ENCODE measurements at regions not wholly inside any gene's neighbourhood (a gene's known extent, or its start where the extent isn't known, plus 50 kb on each side); places are given as distances from the start of the nearest gene placed in this dataset.

- intact Hi-C loops (cut with micrococcal nuclease), result no loop called here
- TF ChIP-seq CTCF (IDR thresholded peaks at IDR 0.05) (no peak), EZH2 (IDR thresholded peaks at IDR 0.05; ENCODE audit: borderline replicate concordance, insufficient read depth, low read depth, low read length, poor library complexity, severe bottlenecking) (no peak)
- no peak overlapping the region for H2AFZ ChIP-seq (ENCODE audit: insufficient read depth, low read depth, low read length, poor library complexity, severe bottlenecking)
- H3K4me3 Mint-ChIP-seq, result no peak overlapping the region
- no peak overlapping the region for H3K4me3 ChIP-seq (ENCODE audit: control extremely low read depth in 1 of 5, extremely low read depth in 1 of 5, insufficient read depth in 1 of 5, low read depth in 2 of 5, low read length in 4 of 5)
- no peak for ATAC-seq (ENCODE audit: low read depth)
- WGBS (ENCODE audit: insufficient coverage), result 100% methylated on average over 2 of the region's 2 CpGs
- DNase-seq, result no peak
- no peaks in the 10 kb centered on the region for H3K9me3 ChIP-seq (ENCODE audit: control extremely low read depth in 1 of 3, control insufficient read depth in 2 of 3, insufficient read depth in 1 of 3, low read length in 2 of 3)
- peaks cover 18% of the 10 kb centered on the region for H3K27me3 Mint-ChIP-seq
- no peak overlapping the region for H3K9ac ChIP-seq (ENCODE audit: low read length)
- no peak overlapping the region for H3K4me2 ChIP-seq (replicated peaks; ENCODE audit: low read depth, low read length, poor library complexity, severe bottlenecking)
- no peaks in the 10 kb centered on the region for H3K4me1 ChIP-seq (ENCODE audit: control insufficient read depth in 2 of 2, insufficient read depth in 2 of 2, low read length in 2 of 2)
- POLR2A ChIA-PET, result no interaction called here
- CTCF ChIA-PET, result no interaction called here
- no peak overlapping the region for H3K27ac ChIP-seq (ENCODE audit: low read length in 2 of 2)
- no peaks in the 10 kb centered on the region for H3K36me3 ChIP-seq (replicated peaks in 1 of 2; ENCODE audit: control extremely low read depth in 1 of 2, control insufficient read depth in 1 of 2, extremely low read depth in 1 of 2, insufficient read depth in 2 of 2, low read length in 1 of 2)
- no peaks in the 10 kb centered on the region for H3K79me2 ChIP-seq (ENCODE audit: control insufficient read depth, insufficient read depth, low read length)
- H4K20me1 ChIP-seq (ENCODE audit: control insufficient read depth, insufficient read depth, low read length, poor library complexity, severe bottlenecking), result no peaks in the 10 kb centered on the region
- peaks cover 0 to 3% (median 0%) of the 10 kb centered on the region in 4 experiments for H3K27me3 ChIP-seq (replicated peaks in 1 of 4; ENCODE audit: control extremely low read depth in 1 of 4, control insufficient read depth in 3 of 4, insufficient read depth in 4 of 4, low read length in 3 of 4)
- H3K9me3 Mint-ChIP-seq (ENCODE audit: insufficient read depth), result no peaks in the 10 kb centered on the region
- no peak overlapping the region for H3K27ac Mint-ChIP-seq
- H3K4me1 Mint-ChIP-seq, result no peaks in the 10 kb centered on the region
These were observed 474.2 kb upstream of the FANCL start for GRCh38 chr2:58715344-58715743.

GRCh38 chr2:58714238-58714637 lies 473.1 kb upstream of the FANCL start:
- no peaks in the 10 kb centered on the region for H3K4me1 ChIP-seq (ENCODE audit: control insufficient read depth in 2 of 2, insufficient read depth in 2 of 2, low read length in 2 of 2)
- no peak overlapping the region for H2AFZ ChIP-seq (ENCODE audit: insufficient read depth, low read depth, low read length, poor library complexity, severe bottlenecking)
- H3K36me3 ChIP-seq (replicated peaks in 1 of 2; ENCODE audit: control extremely low read depth in 1 of 2, control insufficient read depth in 1 of 2, extremely low read depth in 1 of 2, insufficient read depth in 2 of 2, low read length in 1 of 2), result no peaks in the 10 kb centered on the region
- H3K9me3 ChIP-seq (ENCODE audit: control extremely low read depth in 1 of 3, control insufficient read depth in 2 of 3, insufficient read depth in 1 of 3, low read length in 2 of 3), result no peaks in the 10 kb centered on the region
- no peak overlapping the region for H3K9ac ChIP-seq (ENCODE audit: low read length)
- TF ChIP-seq EZH2 (IDR thresholded peaks at IDR 0.05; ENCODE audit: borderline replicate concordance, insufficient read depth, low read depth, low read length, poor library complexity, severe bottlenecking) (no peak), CTCF (IDR thresholded peaks at IDR 0.05) (no peak)
- H3K4me1 Mint-ChIP-seq, result no peaks in the 10 kb centered on the region
- no peak overlapping the region for H3K4me2 ChIP-seq (replicated peaks; ENCODE audit: low read depth, low read length, poor library complexity, severe bottlenecking)
- POLR2A ChIA-PET, result no interaction called here
- H4K20me1 ChIP-seq (ENCODE audit: control insufficient read depth, insufficient read depth, low read length, poor library complexity, severe bottlenecking), result no peaks in the 10 kb centered on the region
- no peak for ATAC-seq (ENCODE audit: low read depth)
- intact Hi-C loops (cut with micrococcal nuclease), result no loop called here
- H3K27me3 ChIP-seq (replicated peaks in 1 of 4; ENCODE audit: control extremely low read depth in 1 of 4, control insufficient read depth in 3 of 4, insufficient read depth in 4 of 4, low read length in 3 of 4), result peaks cover 0 to 3% (median 0%) of the 10 kb centered on the region in 4 experiments
- H3K27ac ChIP-seq (ENCODE audit: low read length in 2 of 2), result no peak overlapping the region
- H3K27me3 Mint-ChIP-seq, result peaks cover 13% of the 10 kb centered on the region
- H3K4me3 ChIP-seq (ENCODE audit: control extremely low read depth in 1 of 5, extremely low read depth in 1 of 5, insufficient read depth in 1 of 5, low read depth in 2 of 5, low read length in 4 of 5), result no peak overlapping the region
- H3K27ac Mint-ChIP-seq, result no peak overlapping the region
- DNase-seq, result no peak
- H3K9me3 Mint-ChIP-seq (ENCODE audit: insufficient read depth), result no peaks in the 10 kb centered on the region
- WGBS (ENCODE audit: insufficient coverage), result 95% methylated on average over 2 of the region's 7 CpGs
- CTCF ChIA-PET, result no interaction called here
- no peak overlapping the region for H3K4me3 Mint-ChIP-seq
- no peaks in the 10 kb centered on the region for H3K79me2 ChIP-seq (ENCODE audit: control insufficient read depth, insufficient read depth, low read length)
